Limb (tissue), 2 donors: ENCODE measurements at regions not wholly inside any gene's neighbourhood (a gene's known extent, or its start where the extent isn't known, plus 50 kb on each side); places are given as distances from the start of the nearest gene placed in this dataset.

Source experiments
- DNase-seq, 2 donors: peaks; one replicate each; pipeline ENCODE4 v3.0.0-alpha.2; 2016; ENCODE audit errors: extremely low spot score in 2 of 2

GRCh38 chr3:23041918-23042696 is 161.0 kb upstream of the UBE2E2 start:
- DNase-seq = no peak

DNA sequence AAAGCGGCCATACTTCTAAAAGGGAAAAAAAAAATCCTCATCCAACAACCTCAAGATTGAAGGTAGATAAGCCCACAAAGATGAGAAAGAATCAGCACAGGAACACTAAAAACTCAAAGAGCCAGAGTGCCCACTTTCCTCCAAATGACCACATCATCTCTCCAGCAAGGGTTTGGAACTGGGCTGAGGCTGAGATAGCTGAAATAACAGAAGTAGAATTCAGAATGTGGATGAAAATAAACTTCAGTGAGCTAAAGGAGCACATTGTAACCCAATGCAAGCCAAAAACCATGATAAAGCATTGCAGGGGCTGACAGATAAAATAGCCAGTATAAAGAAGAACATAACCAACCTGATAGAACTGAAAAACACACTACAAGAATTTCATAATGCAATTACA is 158.7 kb upstream of the UBE2E2 start:
- no peak for DNase-seq

DNA sequence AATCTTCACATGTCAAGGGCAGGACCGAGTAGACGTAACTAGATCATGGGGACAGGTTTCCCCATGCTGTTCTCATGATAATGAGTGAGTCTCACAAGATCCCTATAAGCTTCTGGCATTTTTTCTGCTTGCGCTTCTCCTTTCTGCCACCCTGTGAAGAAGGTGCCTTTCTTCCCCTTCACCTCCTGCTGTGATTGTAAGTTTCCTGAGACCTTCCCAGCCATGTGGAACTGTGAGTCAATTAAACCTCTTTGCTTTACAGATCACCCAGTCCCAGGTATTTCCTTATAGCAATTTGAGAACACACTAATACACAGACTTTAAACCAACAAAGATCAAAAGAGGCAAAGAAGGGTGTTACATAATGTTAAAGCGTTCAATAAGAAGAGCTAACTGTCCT is 156.6 kb upstream of the UBE2E2 start:
- no peak for DNase-seq

- no peak for DNase-seq
Observed at GRCh38 chr3:23051240-23052140, 151.6 kb upstream of the UBE2E2 start.

GRCh38 chr3:23052208-23052607 is 150.9 kb upstream of the UBE2E2 start:
- DNase-seq = no peak

GRCh38 chr3:23052620-23053019 is 150.5 kb upstream of the UBE2E2 start:
- DNase-seq = no peak

DNA sequence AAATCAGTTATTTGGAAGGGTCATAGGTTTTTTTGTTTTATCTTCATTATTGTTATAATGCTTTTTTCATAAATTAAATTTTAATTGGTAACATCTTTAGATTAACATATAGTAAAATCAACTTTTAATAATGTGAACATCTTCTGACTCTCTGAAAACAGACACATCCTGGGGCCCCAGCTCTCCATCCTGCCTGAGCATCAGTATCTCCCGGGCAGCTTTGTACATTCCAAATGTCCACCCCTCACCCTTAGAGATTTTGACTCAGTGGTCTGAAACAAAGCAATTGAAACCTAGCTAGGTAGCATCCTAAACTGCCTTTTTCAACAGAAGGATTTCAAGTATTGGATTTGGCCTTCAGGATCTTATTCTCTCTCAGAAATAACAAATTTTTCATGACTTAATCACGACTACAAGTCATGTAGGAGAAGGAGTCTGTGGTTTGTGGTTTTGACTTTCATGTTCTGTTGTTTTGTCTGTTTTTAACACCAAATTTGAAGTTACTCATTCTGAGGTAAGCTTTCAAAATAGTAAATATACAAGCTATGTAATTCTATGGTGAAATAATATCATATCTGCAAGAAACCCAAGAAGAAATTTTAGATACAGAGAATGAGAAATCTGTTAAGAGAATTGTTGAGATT is 147.3 kb upstream of the UBE2E2 start:
- no peak for DNase-seq

DNA sequence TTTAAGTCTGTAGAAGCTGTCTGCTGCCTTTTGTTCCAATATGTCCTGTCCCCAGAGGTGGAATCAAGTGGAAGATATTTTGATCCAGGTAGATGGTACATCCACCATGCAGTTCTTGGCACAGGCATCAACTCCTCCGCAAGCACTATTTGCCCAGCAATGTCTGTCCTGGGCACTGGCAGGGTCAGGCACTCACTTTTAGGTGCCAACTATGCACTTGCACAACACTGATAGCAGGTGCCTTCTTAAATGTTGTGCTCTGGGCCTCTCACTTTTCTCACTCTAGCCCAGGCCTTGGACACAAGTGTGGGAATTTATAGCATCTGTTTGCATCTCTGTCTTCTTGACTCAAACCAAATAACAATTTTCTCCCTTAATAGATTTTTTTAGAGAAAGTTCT is 140.5 kb upstream of the UBE2E2 start:
- no peak for DNase-seq

GRCh38 chr3:23062982-23063381 is 140.1 kb upstream of the UBE2E2 start:
- no peak for DNase-seq

- DNase-seq = no peak
Observed at GRCh38 chr3:23067116-23067515, 136.0 kb upstream of the UBE2E2 start.

DNA sequence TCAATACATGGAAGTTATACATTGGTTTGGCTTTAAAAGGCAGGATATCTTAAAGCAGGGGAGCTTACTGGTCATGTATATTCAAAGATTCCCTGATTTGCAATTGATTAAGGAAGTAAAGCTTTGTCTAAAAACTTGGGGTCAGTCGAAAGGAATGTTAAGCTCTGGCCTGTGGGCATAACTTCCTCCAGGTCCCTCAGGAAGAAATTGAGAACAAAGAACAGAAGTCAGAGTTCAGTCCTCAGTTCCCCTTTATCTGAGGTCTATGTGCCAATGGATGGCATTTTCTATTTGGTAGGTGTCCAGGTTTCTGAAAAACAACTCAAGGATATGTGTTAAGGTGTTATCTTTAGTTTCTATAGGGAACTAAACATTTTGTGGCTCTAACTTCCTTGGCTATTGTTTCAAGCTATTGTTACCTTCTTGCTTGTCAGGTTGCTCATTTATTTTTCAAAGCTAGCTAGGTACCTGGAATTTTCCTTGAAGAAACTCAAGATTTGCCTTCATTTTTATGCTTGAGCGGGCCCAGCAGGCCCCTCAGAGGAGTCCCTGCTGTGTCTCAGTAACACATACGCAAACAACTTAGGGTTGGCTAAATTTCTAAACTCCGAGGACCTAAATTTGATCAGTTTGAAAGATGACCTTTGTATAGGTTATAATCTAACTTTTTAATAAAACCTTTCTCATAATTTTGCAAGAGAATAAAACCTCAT is 135.0 kb upstream of the UBE2E2 start:
- no peak for DNase-seq

DNA sequence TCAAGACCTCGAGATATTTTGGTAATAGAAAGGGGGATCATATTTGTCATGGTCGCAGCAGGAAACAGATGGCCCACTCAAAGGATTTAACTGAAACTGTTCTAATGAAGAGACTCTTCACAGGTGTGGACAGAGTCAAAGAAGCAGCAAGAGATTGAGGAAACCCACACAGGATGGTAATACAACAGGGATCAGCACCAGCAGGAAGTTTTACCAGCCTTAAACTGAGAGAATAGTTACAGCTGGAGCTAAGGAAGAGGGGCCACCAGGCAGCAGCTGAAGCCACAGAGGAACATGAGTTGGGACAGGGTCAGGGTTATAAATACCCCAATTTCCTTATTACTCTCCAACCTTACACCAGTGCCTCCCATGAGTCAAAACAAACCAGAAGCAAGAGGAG is 131.8 kb upstream of the UBE2E2 start:
- DNase-seq = no peak

- no peak for DNase-seq
Observed at GRCh38 chr3:23071758-23072157, 131.4 kb upstream of the UBE2E2 start.

GRCh38 chr3:23072693-23073092 is 130.4 kb upstream of the UBE2E2 start:
- DNase-seq = no peak

GRCh38 chr3:23073724-23074305 is 129.3 kb upstream of the UBE2E2 start:
- DNase-seq = no peak

DNA sequence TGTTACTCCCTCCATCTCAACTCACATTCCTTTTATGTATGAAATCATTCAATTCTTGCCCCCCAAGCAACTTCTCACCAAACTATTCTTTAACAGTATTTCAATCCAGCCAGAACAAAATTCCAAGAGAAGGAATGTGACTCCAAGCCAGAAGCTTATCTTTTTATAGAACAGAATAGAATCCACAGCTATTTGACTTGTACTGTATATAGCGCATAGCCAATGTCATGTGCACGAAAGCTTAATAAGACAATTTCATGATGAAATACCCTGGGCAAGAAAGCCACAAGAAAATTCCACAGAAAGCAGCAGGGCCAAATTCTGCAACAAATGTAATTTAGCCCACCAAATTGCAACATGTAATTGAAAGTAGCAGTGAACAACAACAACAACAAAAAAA is 127.6 kb upstream of the UBE2E2 start:
- peak in 1 of 2 donors; percentile 48 for DNase-seq

GRCh38 chr3:23076437-23076836 is 126.7 kb upstream of the UBE2E2 start:
- no peak for DNase-seq

- no peak for DNase-seq
Observed at GRCh38 chr3:23077126-23077525, 126.0 kb upstream of the UBE2E2 start.

DNA sequence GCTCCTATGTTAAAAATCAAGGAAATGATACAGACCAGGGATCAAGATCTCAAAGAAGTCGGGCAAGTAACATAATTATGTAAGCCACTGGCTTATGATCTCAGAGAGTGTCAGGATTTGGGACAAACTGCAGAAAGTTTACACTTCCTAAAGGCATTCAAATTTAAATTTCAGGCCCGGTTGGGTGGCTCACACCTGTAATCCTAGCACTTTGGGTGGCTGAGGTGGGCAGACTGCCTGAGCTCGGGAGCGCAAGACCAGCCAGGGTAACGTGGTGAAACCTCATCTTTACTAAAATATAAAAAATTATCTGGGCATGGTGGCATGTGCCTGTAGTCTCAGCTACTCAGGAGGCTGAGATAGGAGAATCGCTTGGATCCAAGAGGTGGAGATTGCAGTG is 124.4 kb upstream of the UBE2E2 start:
- DNase-seq = no peak

- DNase-seq = peak in 1 of 2 donors; percentile 38
Observed at GRCh38 chr3:23079976-23080375, 123.2 kb upstream of the UBE2E2 start.

DNA sequence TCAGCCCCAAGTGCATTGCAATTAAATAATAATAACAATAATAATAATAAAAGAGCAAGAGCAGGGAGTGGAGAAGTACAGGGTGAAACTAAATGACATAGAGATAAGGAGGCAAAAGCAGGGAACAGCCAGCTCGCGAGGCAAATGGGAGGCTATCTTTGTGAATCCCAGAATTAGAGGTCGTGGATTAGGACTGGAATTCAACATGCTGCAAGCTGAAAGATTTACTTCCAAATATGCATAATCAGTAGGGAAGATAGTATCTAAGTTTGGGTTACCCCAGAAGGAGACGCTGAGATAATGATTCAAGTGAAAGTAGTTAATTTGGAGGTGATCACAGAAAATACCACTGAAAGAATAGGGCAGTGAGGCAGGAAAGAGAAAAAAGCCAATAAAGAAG is 119.4 kb upstream of the UBE2E2 start:
- DNase-seq = no peak
